Dermis blood vessel endothelial cell (primary cell): ENCODE measurements at regions not wholly inside any gene's neighbourhood (a gene's known extent, or its start where the extent isn't known, plus 50 kb on each side); places are given as distances from the start of the nearest gene placed in this dataset.
"Not testable (repeated sequence)": the region's sequence is repeated elsewhere in the genome, so short reads cannot be mapped to it uniquely, and the experiment has no call there.

Experiments
- DNase-seq: peaks from one replicate; pipeline ENCODE4 v3.0.0; 2010

- no peak for DNase-seq
These were observed 131.2 kb upstream of the PAK3 start for GRCh38 chrX:110964786-110965185.

GRCh38 chrX:110962451-110962850 is 133.5 kb upstream of the PAK3 start:
- no peak for DNase-seq

GRCh38 chrX:110955706-110956105 is 140.3 kb upstream of the PAK3 start:
- DNase-seq = no peak

GRCh38 chrX:110954428-110955100 is 141.4 kb upstream of the PAK3 start:
- no peak for DNase-seq

GRCh38 chrX:110951472-110952269 is 144.3 kb upstream of the PAK3 start:
- no peak for DNase-seq

- DNase-seq = no peak
These were observed 149.4 kb upstream of the CHRDL1 start for GRCh38 chrX:110944751-110945675.

- DNase-seq = no peak
These were observed 148.7 kb upstream of the CHRDL1 start for GRCh38 chrX:110944311-110944750.

- no peak for DNase-seq
These were observed 146.3 kb upstream of the CHRDL1 start for GRCh38 chrX:110941906-110942305.

- no peak for DNase-seq
These were observed 143.5 kb upstream of the CHRDL1 start for GRCh38 chrX:110938977-110939732.

- no peak for DNase-seq
These were observed 129.3 kb upstream of the CHRDL1 start for GRCh38 chrX:110924871-110925270.

- DNase-seq = no peak
These were observed 125.4 kb upstream of the CHRDL1 start for GRCh38 chrX:110920991-110921390.

GRCh38 chrX:110915570-110915969 is 120.0 kb upstream of the CHRDL1 start:
- no peak for DNase-seq

- no peak for DNase-seq
These were observed 119.5 kb upstream of the CHRDL1 start for GRCh38 chrX:110915111-110915510.

GRCh38 chrX:110914281-110914680 is 118.7 kb upstream of the CHRDL1 start:
- DNase-seq = no peak

GRCh38 chrX:110904747-110905146 is 109.1 kb upstream of the CHRDL1 start:
- not testable (repeated sequence) for DNase-seq

- DNase-seq = no peak
These were observed 86.4 kb upstream of the CHRDL1 start for GRCh38 chrX:110881971-110882370.

- DNase-seq = no peak
These were observed 81.7 kb upstream of the CHRDL1 start for GRCh38 chrX:110877326-110877725.

GRCh38 chrX:110871839-110872238 is 76.2 kb upstream of the CHRDL1 start:
- no peak for DNase-seq

GRCh38 chrX:110866421-110866820 is 70.8 kb upstream of the CHRDL1 start:
- DNase-seq = no peak

GRCh38 chrX:110863883-110864282 is 68.3 kb upstream of the CHRDL1 start:
- no peak for DNase-seq

- DNase-seq = no peak
These were observed 62.9 kb upstream of the CHRDL1 start for GRCh38 chrX:110858565-110858964.

- DNase-seq = no peak
These were observed 58.0 kb upstream of the CHRDL1 start for GRCh38 chrX:110853610-110854009.
